Adipocyte (in vitro differentiated cells): ENCODE measurements at regions not wholly inside any gene's neighbourhood (a gene's known extent, or its start where the extent isn't known, plus 50 kb on each side); places are given as distances from the start of the nearest gene placed in this dataset.

Experiments used
- DNase-seq: peaks from one replicate; pipeline ENCODE4 v3.0.0-alpha.2; 2015; ENCODE audit warnings: low read depth
- H3K27me3 ChIP-seq: replicated peaks from 2 replicates; pipeline ENCODE4 v1.7.0; 2013; ENCODE audit warnings: mild to moderate bottlenecking, low read length, moderate library complexity; ENCODE audit not compliant: control insufficient read depth, insufficient read depth
- H3K36me3 ChIP-seq: 2 replicates; pipeline ENCODE4 v1.7.0; 2013; ENCODE audit warnings: low read length, mild to moderate bottlenecking, moderate library complexity; ENCODE audit not compliant: control insufficient read depth, insufficient read depth, severe bottlenecking
- H3K4me1 ChIP-seq: 2 replicates; pipeline ENCODE4 v1.7.0; 2013; ENCODE audit warnings: mild to moderate bottlenecking, low read length, moderate library complexity; ENCODE audit not compliant: control insufficient read depth, insufficient read depth
- H3K4me3 ChIP-seq: 2 replicates; pipeline ENCODE4 v1.7.0; 2013; ENCODE audit warnings: mild to moderate bottlenecking, low read length, moderate library complexity
- H3K9ac ChIP-seq: 2 replicates; pipeline ENCODE4 v1.7.0; 2013; ENCODE audit warnings: mild to moderate bottlenecking, low read length, moderate library complexity
- H3K9me3 ChIP-seq: 2 replicates; pipeline ENCODE4 v1.7.0; 2013; ENCODE audit warnings: mild to moderate bottlenecking, low read length, moderate library complexity; ENCODE audit not compliant: control insufficient read depth

GRCh38 chr18:29549759-29550158 lies 1372.8 kb upstream of the CDH2 start:
- no peaks in the 10 kb centered on the region for H3K36me3 ChIP-seq
- H3K9me3 ChIP-seq = no peaks in the 10 kb centered on the region
- no peak for DNase-seq
- H3K4me3 ChIP-seq = no peak overlapping the region
- H3K9ac ChIP-seq = no peak overlapping the region
- no peaks in the 10 kb centered on the region for H3K4me1 ChIP-seq
- no peaks in the 10 kb centered on the region for H3K27me3 ChIP-seq

GRCh38 chr18:29547626-29548025 lies 1370.7 kb upstream of the CDH2 start:
- no peaks in the 10 kb centered on the region for H3K9me3 ChIP-seq
- no peak for DNase-seq

DNA sequence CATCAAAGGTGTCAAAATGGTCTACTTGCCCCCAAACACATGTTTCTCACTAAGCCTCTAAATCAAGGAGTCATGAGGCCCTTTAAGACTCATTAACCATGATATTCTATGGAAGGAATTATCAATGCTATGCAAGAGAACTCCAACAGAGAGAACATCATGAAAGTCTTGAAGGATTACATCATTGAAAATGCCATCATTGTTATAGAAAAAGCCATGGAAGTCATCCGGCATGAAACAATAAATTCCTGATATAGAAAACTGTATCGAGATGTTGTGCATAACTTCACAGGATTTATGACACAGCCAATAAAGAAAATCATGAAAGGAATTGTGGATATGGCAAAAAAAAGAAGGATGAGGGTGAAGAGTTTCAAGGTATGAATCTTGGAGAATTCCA lies 1363.6 kb upstream of the CDH2 start:
- H3K9ac ChIP-seq = no peak overlapping the region
- no peak overlapping the region for H3K4me3 ChIP-seq
- peaks cover 4% of the 10 kb centered on the region for H3K27me3 ChIP-seq
- no peaks in the 10 kb centered on the region for H3K9me3 ChIP-seq
- H3K36me3 ChIP-seq = no peaks in the 10 kb centered on the region
- no peak for DNase-seq
- H3K4me1 ChIP-seq = no peaks in the 10 kb centered on the region

More at GRCh38 chr18:29547626-29548025, 1370.7 kb upstream of the CDH2 start:
- H3K9ac ChIP-seq = no peak overlapping the region
- H3K4me1 ChIP-seq = no peaks in the 10 kb centered on the region
- no peaks in the 10 kb centered on the region for H3K27me3 ChIP-seq
- no peaks in the 10 kb centered on the region for H3K36me3 ChIP-seq
- no peak overlapping the region for H3K4me3 ChIP-seq

GRCh38 chr18:29531746-29532145 lies 1354.8 kb upstream of the CDH2 start:
- H3K27me3 ChIP-seq = peaks cover 4% of the 10 kb centered on the region
- no peak for DNase-seq
- peaks cover 16% of the 10 kb centered on the region for H3K9me3 ChIP-seq
- no peaks in the 10 kb centered on the region for H3K4me1 ChIP-seq
- H3K36me3 ChIP-seq = no peaks in the 10 kb centered on the region
- no peak overlapping the region for H3K9ac ChIP-seq
- no peak overlapping the region for H3K4me3 ChIP-seq

DNA sequence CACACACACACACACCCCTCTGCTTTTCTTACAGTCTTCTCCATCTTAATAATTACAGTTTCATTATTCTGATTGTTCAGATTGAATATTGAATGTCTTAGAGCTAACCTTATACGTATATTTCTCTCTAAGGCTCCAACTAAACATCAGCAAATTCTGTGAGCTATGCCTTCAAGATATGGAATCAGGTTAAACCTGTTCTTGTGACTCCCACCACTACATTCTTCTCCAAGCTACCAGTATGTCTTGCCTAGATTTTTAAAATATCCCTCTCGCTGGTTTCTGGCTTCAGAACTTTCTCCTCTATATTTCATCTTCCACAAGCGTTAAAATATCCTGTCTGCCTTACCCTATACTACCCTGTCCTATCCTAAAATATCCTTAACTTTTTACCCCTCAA lies 1346.4 kb upstream of the CDH2 start:
- H3K4me1 ChIP-seq = no peaks in the 10 kb centered on the region
- DNase-seq = no peak
- H3K9ac ChIP-seq = no peak overlapping the region
- H3K27me3 ChIP-seq = no peaks in the 10 kb centered on the region
- no peak overlapping the region for H3K4me3 ChIP-seq
- no peaks in the 10 kb centered on the region for H3K9me3 ChIP-seq
- H3K36me3 ChIP-seq = no peaks in the 10 kb centered on the region

DNA sequence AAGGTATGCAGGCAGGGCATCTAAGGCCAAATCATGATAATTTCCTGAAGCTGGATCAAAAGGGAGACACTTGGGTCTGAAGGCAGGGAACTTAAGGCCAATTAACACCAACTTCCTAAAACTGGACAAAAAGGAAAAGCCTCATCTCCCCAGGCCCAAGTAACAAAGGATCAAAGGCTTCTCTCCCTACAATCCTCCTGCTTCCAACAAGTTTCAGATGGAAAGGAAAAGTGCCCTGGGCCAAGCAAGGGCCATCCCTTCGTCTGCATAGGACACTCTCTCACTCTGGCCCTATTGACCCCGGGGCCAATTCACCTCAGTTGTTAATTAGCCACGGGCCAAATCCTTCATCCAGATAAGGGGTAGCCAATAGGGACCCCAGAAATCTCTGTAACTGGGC lies 1335.8 kb upstream of the CDH2 start:
- Histone ChIP-seq H3K4me1 (no peaks in the 10 kb centered on the region), H3K9me3 (no peaks in the 10 kb centered on the region), H3K9ac (no peak overlapping the region), H3K27me3 (no peaks in the 10 kb centered on the region), H3K4me3 (no peak overlapping the region), H3K36me3 (no peaks in the 10 kb centered on the region)
- DNase-seq = no peak

- no peaks in the 10 kb centered on the region for H3K9me3 ChIP-seq
- H3K4me1 ChIP-seq = no peaks in the 10 kb centered on the region
- H3K36me3 ChIP-seq = no peaks in the 10 kb centered on the region
- H3K9ac ChIP-seq = no peak overlapping the region
- no peak for DNase-seq
- H3K27me3 ChIP-seq = no peaks in the 10 kb centered on the region
- no peak overlapping the region for H3K4me3 ChIP-seq
These were observed 1335.3 kb upstream of the CDH2 start for GRCh38 chr18:29512203-29512602.

DNA sequence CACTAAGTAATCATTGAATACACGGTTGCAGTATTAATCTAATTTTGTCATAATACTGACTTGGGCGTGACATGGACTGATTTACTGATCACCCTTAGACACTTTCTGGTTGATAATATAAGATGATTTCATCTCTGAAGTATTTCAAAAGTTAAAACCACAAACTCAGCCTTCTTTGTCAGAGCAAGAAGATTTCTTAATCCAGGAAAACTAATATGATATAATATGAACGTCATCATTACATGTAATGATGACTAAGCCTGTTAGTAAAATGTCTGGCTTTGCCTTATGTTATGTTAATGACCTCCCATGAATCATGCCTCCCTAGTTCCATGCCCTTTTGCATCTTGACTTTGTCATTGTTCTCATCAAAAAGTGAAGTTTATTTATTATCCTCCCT lies 1325.0 kb upstream of the CDH2 start:
- Histone ChIP-seq H3K4me1 (peaks cover 8% of the 10 kb centered on the region), H3K36me3 (no peaks in the 10 kb centered on the region), H3K4me3 (no peak overlapping the region), H3K9me3 (no peaks in the 10 kb centered on the region), H3K9ac (no peak overlapping the region), H3K27me3 (no peaks in the 10 kb centered on the region)
- peak; percentile 35 for DNase-seq

DNA sequence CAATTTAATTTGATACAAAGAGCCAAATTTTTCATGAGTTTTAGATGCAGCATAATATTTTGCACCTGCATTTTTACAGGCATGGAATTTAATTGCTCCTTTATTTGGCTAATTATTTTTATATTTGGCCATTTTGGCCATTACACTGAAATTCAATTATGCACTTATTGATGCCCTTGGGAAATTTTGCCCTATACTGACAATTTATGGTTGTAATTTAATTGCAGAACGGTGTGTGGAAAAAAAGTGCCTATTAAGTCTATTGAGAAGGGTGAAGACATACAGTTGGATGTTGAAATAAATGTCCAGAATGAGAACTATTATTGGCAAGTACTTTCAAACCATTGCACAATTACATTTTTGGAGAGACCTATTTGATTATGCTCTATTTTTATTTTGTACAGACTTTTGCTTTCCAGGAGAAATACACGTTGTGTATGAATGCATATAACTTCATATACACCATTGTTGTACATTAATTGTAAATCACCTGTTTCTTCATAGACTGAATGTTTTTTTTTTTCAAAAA lies 1319.3 kb upstream of the CDH2 start:
- peaks cover 11% of the 10 kb centered on the region for H3K4me1 ChIP-seq
- H3K36me3 ChIP-seq = no peaks in the 10 kb centered on the region
- no peak overlapping the region for H3K4me3 ChIP-seq
- no peak overlapping the region for H3K9ac ChIP-seq
- no peaks in the 10 kb centered on the region for H3K27me3 ChIP-seq
- no peaks in the 10 kb centered on the region for H3K9me3 ChIP-seq
- DNase-seq = peak; percentile 61

DNA sequence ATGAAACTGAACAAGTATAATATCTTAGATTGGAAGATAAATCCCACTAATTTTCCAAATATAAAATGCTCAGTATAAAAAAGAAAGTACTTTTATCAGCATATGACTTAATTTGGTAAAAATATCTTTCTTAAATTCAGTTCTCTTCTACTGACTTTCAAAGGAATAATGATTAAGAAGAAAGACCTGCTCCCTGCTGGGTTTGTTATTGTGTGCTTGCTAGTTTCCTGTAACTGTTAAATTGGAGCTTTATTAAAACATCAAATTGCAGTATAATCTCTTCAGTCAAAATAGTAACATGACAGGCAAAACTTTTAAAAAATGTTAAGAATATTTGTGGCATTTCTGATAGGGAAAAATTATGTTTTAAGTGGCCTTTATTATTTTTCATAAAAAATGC lies 1317.4 kb upstream of the CDH2 start:
- Histone ChIP-seq H3K9me3 (no peaks in the 10 kb centered on the region), H3K4me3 (no peak overlapping the region), H3K36me3 (no peaks in the 10 kb centered on the region), H3K4me1 (peaks cover 11% of the 10 kb centered on the region), H3K27me3 (no peaks in the 10 kb centered on the region), H3K9ac (no peak overlapping the region)
- no peak for DNase-seq

GRCh38 chr18:29491907-29492306 lies 1315.0 kb upstream of the CDH2 start:
- Histone ChIP-seq H3K9ac (no peak overlapping the region), H3K36me3 (no peaks in the 10 kb centered on the region), H3K27me3 (no peaks in the 10 kb centered on the region), H3K4me3 (no peak overlapping the region), H3K4me1 (peaks cover 11% of the 10 kb centered on the region), H3K9me3 (no peaks in the 10 kb centered on the region)
- DNase-seq = no peak

DNA sequence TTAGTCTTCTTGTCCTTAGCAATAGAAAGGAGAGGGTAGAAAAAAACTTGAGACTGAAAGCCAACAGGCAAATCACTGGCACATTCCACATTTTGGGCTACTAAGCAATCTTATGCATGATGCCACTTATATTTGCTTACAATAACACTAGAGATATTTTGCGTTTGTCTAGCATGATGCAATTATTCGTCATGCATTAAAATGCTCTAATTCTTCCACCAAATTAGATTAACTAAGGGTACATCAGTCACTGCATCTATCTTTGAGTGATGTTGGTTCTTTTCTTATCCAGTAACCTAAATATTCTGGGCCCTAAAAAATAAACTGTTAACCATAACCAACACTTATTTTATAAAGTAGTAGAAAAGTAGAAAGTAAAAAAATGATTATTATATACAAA lies 1311.7 kb upstream of the CDH2 start:
- Histone ChIP-seq H3K4me1 (peaks cover 3% of the 10 kb centered on the region), H3K4me3 (no peak overlapping the region), H3K9me3 (no peaks in the 10 kb centered on the region), H3K36me3 (no peaks in the 10 kb centered on the region), H3K9ac (no peak overlapping the region), H3K27me3 (no peaks in the 10 kb centered on the region)
- DNase-seq = peak; percentile 33
